GM12864 (cell line): ENCODE measurements at regions not wholly inside any gene's neighbourhood (a gene's known extent, or its start where the extent isn't known, plus 50 kb on each side); places are given as distances from the start of the nearest gene placed in this dataset.
"Not testable (repeated sequence)": the region's sequence is repeated elsewhere in the genome, so short reads cannot be mapped to it uniquely, and the experiment has no call there.

ENCODE experiments used
- DNase-seq: peaks from one replicate; pipeline ENCODE4 v3.0.0-alpha.2; 2011; ENCODE audit warnings: low read depth
- H3K4me3 ChIP-seq: 2 replicates; pipeline ENCODE4 v1.5.1; 2011; ENCODE audit warnings: mild to moderate bottlenecking, low read depth, low read length, control low read depth
- CTCF ChIP-seq: IDR thresholded peaks from 2 replicates; pipeline ENCODE4 v1.5.1; 2011; ENCODE audit warnings: low read depth, mild to moderate bottlenecking, moderate library complexity, low read length, control low read depth, inconsistent platforms; ENCODE audit errors: missing control alignments

- no peak for TF ChIP-seq CTCF
- no peak overlapping the region for H3K4me3 ChIP-seq
- no peak for DNase-seq
These were observed 870.9 kb upstream of the IGFBP7 start for GRCh38 chr4:57981123-57981522.

GRCh38 chr4:57974821-57975220 is 864.6 kb upstream of the IGFBP7 start:
- no peak for TF ChIP-seq CTCF
- H3K4me3 ChIP-seq, result no peak overlapping the region
- DNase-seq, result no peak

GRCh38 chr4:57973819-57974218 is 863.6 kb upstream of the IGFBP7 start:
- TF ChIP-seq CTCF, result no peak
- DNase-seq, result no peak
- H3K4me3 ChIP-seq, result no peak overlapping the region

GRCh38 chr4:57971261-57971660 is 861.1 kb upstream of the IGFBP7 start:
- no peak overlapping the region for H3K4me3 ChIP-seq
- TF ChIP-seq CTCF, result no peak
- no peak for DNase-seq

GRCh38 chr4:57966987-57967760 is 857.0 kb upstream of the IGFBP7 start:
- no peak overlapping the region for H3K4me3 ChIP-seq
- no peak for DNase-seq
- TF ChIP-seq CTCF, result no peak

- not testable (repeated sequence) for H3K4me3 ChIP-seq, DNase-seq
These were observed 855.2 kb upstream of the IGFBP7 start for GRCh38 chr4:57965431-57965830.

- DNase-seq, result no peak
- H3K4me3 ChIP-seq, result no peak overlapping the region
These were observed 835.1 kb upstream of the IGFBP7 start for GRCh38 chr4:57945298-57945697.

More at GRCh38 chr4:57945298-57945697, 835.1 kb upstream of the IGFBP7 start:
- TF ChIP-seq CTCF, result no peak
